ENCODE measurements at regions not wholly inside any gene's neighbourhood (a gene's known extent, or its start where the extent isn't known, plus 50 kb on each side); places are given as distances from the start of the nearest gene placed in this dataset.

DNA sequence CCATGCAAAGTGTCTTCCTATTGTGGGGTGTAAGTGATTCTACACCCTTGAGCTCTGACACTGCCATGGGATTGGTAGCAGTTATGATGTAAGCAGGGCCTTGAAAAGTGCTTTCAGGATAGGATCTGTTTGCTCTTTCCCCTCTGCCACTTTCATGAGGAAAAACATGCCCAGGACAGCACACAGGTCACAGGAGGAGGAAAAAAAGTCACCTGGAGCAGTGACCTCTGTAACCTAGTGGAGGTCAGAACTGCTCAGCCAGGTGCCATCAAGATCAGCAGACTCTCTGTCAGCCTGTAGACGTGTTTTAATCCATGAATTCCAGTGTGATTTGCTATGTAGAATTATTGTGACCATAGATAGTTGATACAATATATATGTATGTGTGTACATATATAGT, 92.7 kb upstream of the BMP2 start:
- in situ Hi-C loops (cut with HindIII; ENCODE audit: low sequenced_read_pairs) = no loop called here
- no peak overlapping the region for H3K4me3 ChIP-seq (ENCODE audit: low read depth, low read length)
- TF ChIP-seq, protein P1, sequence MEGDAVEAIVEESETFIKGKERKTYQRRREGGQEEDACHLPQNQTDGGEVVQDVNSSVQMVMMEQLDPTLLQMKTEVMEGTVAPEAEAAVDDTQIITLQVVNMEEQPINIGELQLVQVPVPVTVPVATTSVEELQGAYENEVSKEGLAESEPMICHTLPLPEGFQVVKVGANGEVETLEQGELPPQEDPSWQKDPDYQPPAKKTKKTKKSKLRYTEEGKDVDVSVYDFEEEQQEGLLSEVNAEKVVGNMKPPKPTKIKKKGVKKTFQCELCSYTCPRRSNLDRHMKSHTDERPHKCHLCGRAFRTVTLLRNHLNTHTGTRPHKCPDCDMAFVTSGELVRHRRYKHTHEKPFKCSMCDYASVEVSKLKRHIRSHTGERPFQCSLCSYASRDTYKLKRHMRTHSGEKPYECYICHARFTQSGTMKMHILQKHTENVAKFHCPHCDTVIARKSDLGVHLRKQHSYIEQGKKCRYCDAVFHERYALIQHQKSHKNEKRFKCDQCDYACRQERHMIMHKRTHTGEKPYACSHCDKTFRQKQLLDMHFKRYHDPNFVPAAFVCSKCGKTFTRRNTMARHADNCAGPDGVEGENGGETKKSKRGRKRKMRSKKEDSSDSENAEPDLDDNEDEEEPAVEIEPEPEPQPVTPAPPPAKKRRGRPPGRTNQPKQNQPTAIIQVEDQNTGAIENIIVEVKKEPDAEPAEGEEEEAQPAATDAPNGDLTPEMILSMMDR (IDR thresholded peaks at IDR 0.05; ENCODE audit: low read depth, low read length) = no peak
- DNase-seq (ENCODE audit: low read depth, low spot score) = no peak

GRCh38 chr20:6673071-6673470, 94.4 kb upstream of the BMP2 start:
- in situ Hi-C loops (cut with HindIII; ENCODE audit: low sequenced_read_pairs) = no loop called here
- H3K4me3 ChIP-seq (ENCODE audit: low read depth, low read length) = no peak overlapping the region
- DNase-seq (ENCODE audit: low read depth, low spot score) = no peak
- TF ChIP-seq, protein P1 (IDR thresholded peaks at IDR 0.05; ENCODE audit: low read depth, low read length) = no peak

DNA sequence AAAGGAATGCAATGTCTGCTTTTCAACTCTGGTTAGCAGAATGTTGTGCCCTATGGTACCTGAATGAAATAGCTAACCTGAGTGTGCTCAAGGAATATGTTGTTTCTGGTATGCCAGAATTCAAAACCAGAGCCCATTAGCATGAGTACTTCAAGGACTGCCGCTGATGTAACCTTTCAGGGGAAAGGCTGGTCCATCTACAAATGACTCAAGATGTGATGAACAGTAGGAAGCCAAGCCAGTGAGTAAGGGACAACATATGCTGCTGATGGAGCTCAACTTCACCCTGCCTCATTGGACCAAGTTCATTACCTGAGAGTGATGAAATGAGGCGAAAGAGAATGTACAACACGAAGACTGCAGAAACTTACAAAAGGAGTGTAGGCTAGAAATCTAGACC, 95.7 kb upstream of the BMP2 start:
- TF ChIP-seq, protein P1 (IDR thresholded peaks at IDR 0.05; ENCODE audit: low read depth, low read length) = no peak
- in situ Hi-C loops (cut with HindIII; ENCODE audit: low sequenced_read_pairs) = no loop called here
- no peak for DNase-seq (ENCODE audit: low read depth, low spot score)
- no peak overlapping the region for H3K4me3 ChIP-seq (ENCODE audit: low read depth, low read length)

DNA sequence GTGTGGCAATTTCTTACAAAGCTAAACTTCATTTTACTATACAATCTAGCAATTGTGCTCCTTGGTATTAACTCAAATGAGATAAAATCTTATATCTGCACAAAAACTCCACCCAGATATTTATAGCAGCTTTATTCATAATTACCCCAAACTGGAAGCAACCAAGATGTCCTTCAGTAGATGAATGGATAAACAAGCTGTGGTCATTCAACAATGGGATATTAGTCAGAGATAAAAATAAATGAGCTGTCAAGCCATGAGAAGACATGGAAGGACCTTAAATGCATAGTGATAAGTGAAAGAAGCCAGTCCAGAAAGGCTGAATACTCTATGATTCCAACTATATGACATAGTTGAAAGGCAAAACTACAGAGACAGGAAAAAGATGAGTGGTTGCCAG, 98.9 kb upstream of the BMP2 start:
- TF ChIP-seq, protein P1 (IDR thresholded peaks at IDR 0.05; ENCODE audit: low read depth, low read length) = no peak
- in situ Hi-C loops (cut with HindIII; ENCODE audit: low sequenced_read_pairs) = no loop called here

GRCh38 chr20:6665621-6666355, 101.7 kb upstream of the BMP2 start:
- TF ChIP-seq, protein P1 (IDR thresholded peaks at IDR 0.05; ENCODE audit: low read depth, low read length) = no peak
- peak; percentile 41 for DNase-seq (ENCODE audit: low read depth, low spot score)
- no peak overlapping the region for H3K4me3 ChIP-seq (ENCODE audit: low read depth, low read length)
- in situ Hi-C loops (cut with HindIII; ENCODE audit: low sequenced_read_pairs) = no loop called here

More for the DNA sequence above, 98.9 kb upstream of the BMP2 start:
- no peak overlapping the region for H3K4me3 ChIP-seq (ENCODE audit: low read depth, low read length)
- DNase-seq (ENCODE audit: low read depth, low spot score) = no peak

DNA sequence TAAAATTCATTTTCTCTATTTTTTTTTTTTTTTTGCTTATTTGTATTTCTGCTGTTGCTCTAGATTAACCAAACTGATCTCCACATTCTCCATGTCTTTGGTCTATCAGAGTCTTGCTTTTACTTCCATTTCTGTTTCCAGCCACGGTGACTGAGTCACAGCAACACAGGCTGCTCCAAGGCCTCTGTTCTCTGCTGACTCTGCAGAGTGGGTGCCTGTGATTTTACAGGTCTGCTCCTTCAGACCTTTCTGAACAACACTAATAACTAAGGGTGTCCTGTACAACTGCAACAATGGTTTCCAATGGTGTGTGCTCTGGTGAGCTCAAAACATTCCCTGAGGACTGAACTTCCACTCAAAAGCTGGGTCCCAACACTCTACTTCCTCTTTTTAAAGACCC, 102.3 kb upstream of the BMP2 start:
- no peak overlapping the region for H3K4me3 ChIP-seq (ENCODE audit: low read depth, low read length)
- TF ChIP-seq, protein P1 (IDR thresholded peaks at IDR 0.05; ENCODE audit: low read depth, low read length) = no peak
- no peak for DNase-seq (ENCODE audit: low read depth, low spot score)
- in situ Hi-C loops (cut with HindIII; ENCODE audit: low sequenced_read_pairs) = no loop called here

Measured in astrocyte of the spinal cord (primary cell).